AG04450 (cell line): ENCODE measurements at regions not wholly inside any gene's neighbourhood (a gene's known extent, or its start where the extent isn't known, plus 50 kb on each side); places are given as distances from the start of the nearest gene placed in this dataset.

Experiments used
- CTCF ChIA-PET: fragments of 300-600, 350-600 bp; formaldehyde crosslinking; extraction: SDS; loops from one replicate; lab custom pipeline; 2022; ENCODE audit warnings: antibody characterized with exemption, inconsistent platforms; lab: Charles Lee
- POLR2A ChIA-PET: fragments of 350-600 bp; formaldehyde crosslinking; extraction: SDS; loops from one replicate; lab custom pipeline; 2021; ENCODE audit warnings: antibody characterized with exemption, inconsistent platforms; lab: Yijun Ruan, JAX
- DNase-seq: peaks from one replicate; pipeline ENCODE4 v3.0.0-alpha.2; 2011; ENCODE audit warnings: low read depth, low spot score
- H3K27ac ChIP-seq: one replicate; pipeline ENCODE4 v1.5.1; 2012; ENCODE audit warnings: low read depth, low read length, control low read depth
- H3K27me3 ChIP-seq: one replicate; pipeline ENCODE4 v1.6.0; 2012; ENCODE audit warnings: low read length; ENCODE audit not compliant: control insufficient read depth, insufficient read depth
- H3K4me3 ChIP-seq: 2 replicates; pipeline ENCODE4 v1.5.1; 2011; ENCODE audit warnings: mild to moderate bottlenecking, low read depth, low read length, control low read depth
- H3K9me3 ChIP-seq: 2 replicates; pipeline ENCODE4 v1.5.1; 2012; ENCODE audit warnings: low read length; ENCODE audit not compliant: control insufficient read depth, insufficient read depth
- CTCF ChIP-seq: IDR thresholded peaks from 2 replicates; pipeline ENCODE4 v1.5.1; 2011; ENCODE audit warnings: low read depth, low read length, control low read depth, inconsistent platforms

GRCh38 chr2:146221826-146222225 is 1623.0 kb upstream of the ACVR2A start:
- Histone ChIP-seq H3K9me3 (no peaks in the 10 kb centered on the region), H3K27ac (no peak overlapping the region), H3K27me3 (no peaks in the 10 kb centered on the region), H3K4me3 (no peak overlapping the region)
- no peak for TF ChIP-seq CTCF
- ChIA-PET POLR2A (no interaction called here), CTCF (no interaction called here)
- DNase-seq, result no peak

GRCh38 chr2:146220957-146221356 is 1623.9 kb upstream of the ACVR2A start:
- Histone ChIP-seq H3K27me3 (no peaks in the 10 kb centered on the region), H3K9me3 (no peaks in the 10 kb centered on the region), H3K27ac (no peak overlapping the region), H3K4me3 (no peak overlapping the region)
- ChIA-PET POLR2A (no interaction called here), CTCF (no interaction called here)
- no peak for DNase-seq
- TF ChIP-seq CTCF, result no peak

- Histone ChIP-seq H3K27me3 (no peaks in the 10 kb centered on the region), H3K27ac (no peak overlapping the region), H3K4me3 (no peak overlapping the region), H3K9me3 (no peaks in the 10 kb centered on the region)
- CTCF ChIA-PET, result no interaction called here
- no peak for TF ChIP-seq CTCF
- DNase-seq, result no peak
- POLR2A ChIA-PET, result no interaction called here
These were observed 1630.4 kb upstream of the ACVR2A start for GRCh38 chr2:146214394-146214929.

- TF ChIP-seq CTCF, result no peak
- CTCF ChIA-PET, result no interaction called here
- DNase-seq, result no peak
- no peak overlapping the region for H3K4me3 ChIP-seq
- POLR2A ChIA-PET, result no interaction called here
- H3K9me3 ChIP-seq, result no peaks in the 10 kb centered on the region
- H3K27ac ChIP-seq, result no peak overlapping the region
- H3K27me3 ChIP-seq, result no peaks in the 10 kb centered on the region
These were observed 1631.2 kb upstream of the ACVR2A start for GRCh38 chr2:146213674-146214073.

GRCh38 chr2:146212602-146213001 is 1632.2 kb upstream of the ACVR2A start:
- Histone ChIP-seq H3K4me3 (no peak overlapping the region), H3K27ac (no peak overlapping the region), H3K27me3 (no peaks in the 10 kb centered on the region), H3K9me3 (no peaks in the 10 kb centered on the region)
- TF ChIP-seq CTCF, result no peak
- no peak for DNase-seq
- POLR2A ChIA-PET, result no interaction called here
- CTCF ChIA-PET, result interaction anchor here (0.6 kb wide), 1 partner anchor 114 kb away, joined by 4 read pairs; no protein-coding TSS in a partner anchor
